Stimulated activated CD4-positive, alpha-beta T cell treated with anti-CD3 and anti-CD28 coated beads, Interleukin-4, amount 100 ng/mL, for 4 hours (primary cell): ENCODE measurements at regions not wholly inside any gene's neighbourhood (a gene's known extent, or its start where the extent isn't known, plus 50 kb on each side); places are given as distances from the start of the nearest gene placed in this dataset.

Source experiments
- DNase-seq, 2 experiments: peaks; one replicate each; pipeline ENCODE4 v3.0.0-alpha.2; 2020

DNA sequence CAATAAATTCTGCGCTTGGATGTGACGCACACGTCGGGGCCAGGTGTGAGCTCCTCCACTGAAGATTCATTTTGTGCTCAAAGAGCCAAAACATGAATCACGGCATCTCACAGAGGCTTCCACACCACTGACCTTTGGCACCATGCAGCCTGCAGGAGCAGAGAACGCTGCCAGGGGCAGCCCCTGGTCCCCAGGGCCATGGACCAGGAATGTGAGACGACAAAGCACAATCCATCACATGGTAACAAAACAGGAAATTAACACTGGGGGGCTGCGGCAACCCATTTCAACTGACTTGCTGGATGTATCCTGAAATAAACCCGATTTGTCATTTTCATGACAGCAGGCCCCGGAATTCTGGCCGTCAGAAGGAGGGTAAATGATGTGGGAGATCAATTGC is 167.5 kb upstream of the IGF1R start:
- no peak for DNase-seq

DNA sequence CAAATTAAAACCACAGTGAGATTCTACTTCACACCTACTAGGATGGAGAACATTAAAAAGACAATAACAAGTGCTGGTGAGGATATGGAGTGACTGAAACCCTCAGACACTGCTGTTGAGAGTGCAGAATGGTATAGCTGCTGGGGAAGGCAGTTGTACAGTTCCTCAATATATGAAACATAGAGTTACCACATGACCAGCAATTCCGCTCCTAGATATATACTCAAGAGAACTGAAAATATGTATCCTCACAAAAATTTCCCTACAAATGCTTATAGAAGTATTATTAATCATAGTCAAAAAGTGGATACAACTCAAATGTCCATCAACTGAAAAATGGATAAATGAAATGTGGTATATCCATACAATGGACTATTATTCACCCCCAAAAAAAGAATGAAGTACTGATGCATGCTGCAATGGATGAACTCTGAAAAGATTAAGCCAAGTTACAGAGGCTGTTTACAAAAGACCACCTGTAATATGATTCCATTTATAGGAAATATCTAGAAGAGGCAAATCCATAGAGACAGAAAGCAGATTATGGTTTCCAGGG is 164.7 kb upstream of the IGF1R start:
- DNase-seq, result no peak

DNA sequence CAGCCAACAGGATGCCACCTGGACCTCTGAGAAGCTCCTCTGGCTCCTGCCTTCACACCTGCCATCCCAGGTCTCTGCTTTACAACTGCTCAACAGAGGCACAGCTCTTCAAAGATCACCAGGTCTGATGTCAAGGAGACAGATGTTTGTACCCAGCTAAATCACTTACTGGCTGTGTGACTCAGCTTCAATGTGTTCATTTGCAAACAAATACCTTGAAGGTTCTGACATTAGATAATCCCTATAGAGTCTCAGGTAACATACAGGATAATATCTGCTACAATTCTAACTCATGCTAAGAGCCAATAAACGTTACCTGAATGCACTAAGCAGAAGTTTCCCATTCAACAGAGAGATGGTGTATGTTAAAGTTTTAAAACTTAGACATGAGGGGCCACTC is 163.4 kb upstream of the IGF1R start:
- no peak for DNase-seq

DNA sequence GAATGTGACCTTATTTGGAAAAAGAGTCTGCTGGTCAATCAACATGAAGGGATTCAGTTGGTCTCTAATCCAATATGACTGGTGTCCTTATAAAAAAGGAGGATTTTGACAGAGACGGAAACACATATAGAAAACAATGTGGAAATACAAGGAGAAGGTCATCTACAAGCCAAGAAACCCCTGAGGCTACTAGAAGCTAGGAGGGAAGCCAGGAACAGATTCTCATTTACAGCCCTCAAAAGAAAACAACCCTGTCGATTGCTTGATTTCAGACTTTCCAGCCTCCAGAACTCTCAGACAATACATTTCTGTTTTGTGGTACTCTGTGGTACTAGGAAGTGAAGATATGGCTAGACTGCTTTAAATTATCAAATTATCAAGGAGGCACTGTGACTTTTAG is 162.9 kb upstream of the IGF1R start:
- DNase-seq, result no peak

DNA sequence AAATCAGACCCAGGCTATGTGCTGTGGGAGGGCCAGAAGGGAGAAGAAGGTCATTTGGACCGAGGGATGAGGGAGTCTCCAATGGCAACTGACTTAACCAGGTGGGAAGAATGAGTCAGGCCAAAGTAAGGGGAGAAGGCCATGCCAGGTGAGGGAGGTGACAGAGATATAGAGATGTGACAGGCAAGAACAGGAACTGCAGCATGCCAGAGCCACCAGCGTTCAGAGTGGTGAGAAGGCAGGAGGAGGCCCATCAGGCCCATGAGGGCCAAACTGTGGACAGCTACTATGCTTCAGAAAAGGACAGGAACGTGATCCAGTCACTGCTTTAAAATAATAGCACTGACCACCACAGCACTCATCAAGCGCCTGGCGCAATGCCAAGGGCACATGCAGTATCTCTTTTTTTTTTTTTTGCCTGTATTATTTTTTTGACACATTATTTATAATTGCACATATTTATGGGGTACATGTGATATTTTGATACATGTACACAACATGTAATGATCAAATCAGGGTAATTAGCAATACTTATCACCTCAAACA is 154.3 kb upstream of the IGF1R start:
- no peak for DNase-seq

DNA sequence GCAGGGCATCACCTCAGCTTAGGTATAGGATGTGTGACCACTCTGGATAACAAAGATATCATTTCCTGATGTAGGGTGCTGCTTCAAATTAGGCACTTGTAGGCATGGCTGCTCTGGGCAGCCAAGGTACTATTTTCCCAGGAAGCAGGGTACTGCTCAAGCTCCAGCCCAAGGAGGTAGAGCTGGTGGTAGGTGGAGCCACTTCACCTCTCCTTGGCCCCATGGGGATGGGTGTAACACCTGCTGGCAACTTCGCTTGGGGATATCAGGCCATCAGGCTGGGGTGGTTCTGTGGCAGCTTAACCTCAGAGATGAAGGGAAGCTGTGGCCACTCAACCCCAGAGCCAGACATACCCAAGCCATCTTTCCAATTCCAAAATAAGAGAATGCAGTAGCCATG is 147.1 kb upstream of the IGF1R start:
- DNase-seq, result no peak

DNA sequence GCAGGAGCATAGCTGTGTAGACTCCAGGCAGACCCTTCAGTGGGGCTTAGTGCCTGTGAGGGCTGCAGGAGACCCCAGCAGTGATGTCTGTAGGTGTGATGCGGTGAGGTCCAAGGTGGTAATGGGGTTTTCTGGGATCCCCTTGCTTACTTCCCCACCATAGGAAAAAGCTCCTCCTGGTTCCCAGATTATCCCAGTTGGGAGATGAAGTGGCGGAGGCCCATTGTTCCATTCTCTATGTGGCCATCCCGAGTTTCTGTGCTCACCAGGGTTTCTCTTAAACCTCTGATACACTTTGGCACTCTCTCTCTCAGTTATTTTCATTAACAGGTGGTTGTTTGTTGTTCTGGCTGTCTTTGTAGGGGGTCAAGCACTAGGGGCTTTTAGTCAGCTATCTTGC is 146.7 kb upstream of the IGF1R start:
- no peak for DNase-seq

DNA sequence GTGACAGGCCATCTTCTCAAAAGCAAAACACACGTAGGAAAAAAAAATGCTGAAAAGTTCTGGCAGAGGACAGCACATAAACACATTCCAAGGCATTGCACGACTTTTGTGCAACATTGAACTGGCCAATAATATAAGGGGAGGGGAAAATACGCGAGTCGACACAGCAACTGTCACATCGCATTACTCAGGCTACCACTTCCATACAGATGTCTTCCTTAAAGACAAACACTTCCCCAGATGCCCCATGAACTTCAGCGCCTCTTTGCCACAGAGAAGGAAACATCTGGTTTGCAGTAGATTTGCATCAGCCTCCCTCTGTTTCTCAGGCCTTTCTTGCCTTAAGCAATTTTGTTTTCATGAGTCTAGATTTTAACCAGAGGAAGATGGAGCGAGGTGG is 144.4 kb upstream of the IGF1R start:
- no peak for DNase-seq

DNA sequence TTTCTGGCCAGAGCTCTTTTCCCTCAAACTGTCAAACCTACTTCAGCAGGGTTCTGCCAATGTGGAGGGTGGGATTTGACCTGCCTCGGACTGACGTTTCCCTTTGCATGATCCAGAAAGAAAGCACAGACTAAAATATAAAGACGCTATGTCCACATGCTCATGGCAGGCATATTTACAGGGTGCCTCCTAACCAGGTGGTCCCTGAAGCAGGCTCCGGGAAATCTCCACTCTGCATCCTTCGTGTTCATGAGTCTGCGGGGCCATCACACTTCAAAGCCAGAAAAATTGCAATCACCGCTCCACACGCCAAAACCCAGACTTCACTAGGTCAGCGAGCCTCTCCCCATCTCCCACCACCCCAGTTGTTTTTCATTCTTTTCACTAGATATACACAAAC is 143.3 kb upstream of the IGF1R start:
- DNase-seq, result no peak

DNA sequence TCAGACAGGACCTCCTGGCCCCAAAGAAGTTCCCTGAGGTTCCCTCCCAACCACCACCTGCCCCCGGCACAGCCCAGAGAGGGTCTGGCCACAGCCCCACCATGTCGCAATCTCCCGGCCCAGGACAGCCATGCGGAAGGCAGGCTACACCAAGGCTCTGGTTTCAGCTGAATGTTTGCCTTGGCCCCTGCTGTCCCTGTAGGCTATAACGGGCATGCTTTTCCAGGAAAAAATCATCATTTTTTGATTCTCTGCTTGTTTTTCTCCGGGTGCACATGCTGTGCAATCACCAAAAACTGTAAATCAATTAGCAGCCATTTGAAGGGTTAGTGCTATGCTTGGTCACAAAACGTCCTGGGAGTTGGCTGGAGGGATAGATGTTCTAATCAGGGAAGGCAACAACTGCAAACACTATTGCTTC is 142.7 kb upstream of the IGF1R start:
- DNase-seq, result no peak

DNA sequence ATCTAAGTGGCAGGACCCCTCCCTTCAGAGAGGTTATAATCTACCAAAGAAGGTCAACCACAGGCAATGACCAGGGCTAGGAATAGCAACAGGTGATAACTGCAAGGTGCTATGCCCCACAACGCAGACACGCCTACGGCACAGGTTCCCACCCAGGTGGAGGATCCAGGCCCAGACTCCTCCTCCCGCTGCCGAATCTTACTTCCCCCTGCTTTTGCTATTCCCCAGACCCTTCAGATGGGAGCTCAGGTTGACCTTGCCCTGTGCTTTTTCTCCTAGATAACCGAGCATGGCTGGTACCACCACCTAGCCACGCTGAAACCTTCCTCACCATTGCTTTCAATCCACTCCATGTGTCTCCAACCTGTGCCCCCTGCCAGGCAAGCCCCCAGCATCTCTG is 142.2 kb upstream of the IGF1R start:
- DNase-seq, result no peak

DNA sequence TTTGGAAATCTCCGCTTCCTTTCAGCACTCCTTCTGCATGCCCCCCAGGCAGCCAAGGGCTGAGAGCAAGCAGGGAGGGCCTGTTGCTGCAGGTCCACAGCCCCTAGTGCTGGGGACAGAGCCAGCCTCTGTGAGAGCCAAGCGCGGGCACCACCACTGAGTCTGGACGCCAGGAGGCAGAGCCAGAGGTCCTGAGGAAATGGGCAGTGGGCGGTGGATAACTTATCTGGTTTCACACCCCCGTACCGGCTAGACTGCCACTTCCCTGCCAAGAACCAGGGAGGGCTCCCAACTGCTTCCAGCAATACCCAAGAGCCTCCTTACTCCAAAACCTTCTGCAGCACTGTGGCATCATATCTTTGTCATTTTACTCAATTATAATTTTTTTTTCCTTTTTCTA is 141.6 kb upstream of the IGF1R start:
- DNase-seq, result no peak

DNA sequence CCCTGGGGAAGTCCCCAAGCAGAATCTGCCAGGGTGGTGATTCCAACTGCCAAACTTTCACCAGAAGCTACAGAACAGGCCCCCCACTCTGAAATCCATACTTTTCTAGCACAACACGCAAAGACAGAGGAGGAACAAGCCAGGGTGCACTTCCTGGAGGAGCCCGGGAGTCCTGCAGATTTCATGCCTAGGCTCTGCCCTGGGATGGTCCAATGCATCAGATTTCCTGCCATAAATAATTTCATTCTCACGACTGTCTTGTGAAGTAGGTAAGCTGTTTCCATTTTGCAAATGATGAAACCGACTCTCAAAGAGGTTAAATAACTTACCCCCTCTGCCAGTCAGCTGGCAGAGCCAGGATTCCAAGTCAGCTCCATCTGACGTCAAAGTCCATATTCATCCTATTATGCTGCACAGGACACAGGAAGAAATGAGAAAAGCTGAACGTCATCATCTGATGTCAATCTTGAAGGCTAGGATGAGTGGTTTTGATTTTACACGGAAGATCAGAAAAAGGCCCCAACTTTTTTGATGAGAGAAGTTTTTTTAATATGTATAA is 134.8 kb upstream of the IGF1R start:
- no peak for DNase-seq

DNA sequence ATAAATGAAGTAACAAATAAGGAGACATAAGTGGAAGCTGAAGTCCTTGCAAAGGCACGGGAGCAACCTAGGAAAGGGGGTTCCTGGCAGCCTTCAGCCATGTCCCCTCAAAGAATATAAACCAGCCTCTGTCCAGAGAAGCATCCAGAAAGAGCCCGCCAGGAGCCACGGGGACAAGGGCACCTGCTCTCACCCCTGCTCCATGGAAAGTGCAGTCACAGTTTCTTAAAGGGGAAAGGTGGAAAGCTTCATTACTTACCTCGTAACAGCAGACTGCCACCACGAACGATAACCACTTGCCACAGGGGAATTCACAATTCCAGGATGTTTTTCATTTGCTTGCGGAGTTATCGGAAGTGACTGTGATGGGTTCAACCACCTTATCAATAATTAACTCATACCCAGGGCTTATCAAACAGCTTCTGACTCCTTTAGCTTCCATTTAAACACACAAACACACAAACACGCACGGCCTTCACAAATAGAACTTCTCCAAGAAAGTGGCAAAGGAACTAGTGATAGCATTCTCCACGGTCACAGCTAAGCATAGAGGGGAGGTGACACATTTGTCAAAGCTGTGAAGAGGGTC is 134.2 kb upstream of the IGF1R start:
- DNase-seq, result no peak

DNA sequence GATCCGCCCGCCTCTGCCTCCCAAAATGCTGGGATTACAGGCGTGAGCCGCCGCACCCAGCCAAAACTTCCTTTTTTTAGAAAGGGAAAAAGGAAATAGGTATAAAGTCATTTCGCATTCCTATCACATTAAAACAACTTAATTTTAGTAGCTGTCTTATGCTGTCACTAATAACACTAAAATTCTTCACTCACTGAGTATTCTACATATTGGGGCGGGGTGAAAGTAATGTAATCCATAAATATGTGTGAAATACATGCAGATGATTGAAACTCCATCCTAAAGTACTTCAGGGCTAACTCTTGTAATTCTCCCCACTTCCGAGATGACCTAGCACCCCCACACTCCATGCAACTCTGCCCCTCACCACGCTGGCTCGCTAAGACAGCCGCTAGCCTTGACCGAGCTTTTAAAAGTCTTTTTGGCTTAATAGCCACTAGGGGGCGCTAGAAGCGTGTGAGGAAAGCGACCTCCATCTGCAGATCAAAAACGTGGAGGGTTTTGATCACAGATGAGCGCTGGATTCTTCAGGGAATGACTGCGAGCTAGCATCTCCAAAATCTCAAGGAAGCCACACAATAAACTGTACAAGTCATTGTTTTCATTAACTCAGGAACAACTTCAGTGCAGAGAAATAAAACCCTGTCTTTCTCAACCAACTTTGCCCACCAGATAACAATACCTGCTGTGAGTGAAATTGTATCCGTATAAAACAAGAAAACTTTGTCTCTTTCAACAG is 129.3 kb upstream of the IGF1R start:
- peak; percentile 32 to 34 for DNase-seq

DNA sequence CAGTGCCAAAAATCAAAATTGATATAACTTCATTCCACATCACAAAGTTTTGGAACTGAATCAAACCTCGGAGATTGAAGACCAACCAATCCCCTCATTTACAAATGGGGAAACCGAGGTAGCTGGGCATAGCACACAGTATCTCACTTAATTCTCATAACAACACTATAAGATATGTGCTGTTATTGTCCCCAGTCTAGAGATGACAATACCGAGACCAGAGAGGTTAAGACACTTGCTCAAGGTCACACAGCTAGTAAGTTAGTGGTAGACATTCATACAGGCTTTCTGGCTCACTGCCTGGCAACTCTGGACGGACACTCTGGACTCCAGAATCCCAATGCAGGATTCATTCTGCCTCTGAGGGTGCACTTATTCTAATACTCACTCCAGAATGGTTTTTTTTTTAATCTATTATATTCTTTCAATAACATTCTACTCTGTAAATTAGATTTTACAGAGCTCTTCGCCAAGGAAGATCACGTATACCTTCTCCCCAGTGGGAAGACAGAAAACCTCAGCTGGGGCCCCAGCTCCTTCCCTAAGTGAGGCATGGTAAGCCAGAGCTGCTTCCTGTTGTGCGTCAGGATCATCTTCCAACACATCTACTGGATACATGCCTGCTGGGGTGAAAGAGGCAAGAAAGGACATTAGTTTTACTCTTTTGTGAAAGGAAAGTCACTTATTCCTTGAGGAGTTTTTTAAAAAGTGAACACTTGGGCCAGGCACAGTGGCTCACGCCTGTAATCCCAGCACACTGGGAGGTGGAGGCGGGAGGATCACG is 128.4 kb upstream of the IGF1R start:
- no peak for DNase-seq

DNA sequence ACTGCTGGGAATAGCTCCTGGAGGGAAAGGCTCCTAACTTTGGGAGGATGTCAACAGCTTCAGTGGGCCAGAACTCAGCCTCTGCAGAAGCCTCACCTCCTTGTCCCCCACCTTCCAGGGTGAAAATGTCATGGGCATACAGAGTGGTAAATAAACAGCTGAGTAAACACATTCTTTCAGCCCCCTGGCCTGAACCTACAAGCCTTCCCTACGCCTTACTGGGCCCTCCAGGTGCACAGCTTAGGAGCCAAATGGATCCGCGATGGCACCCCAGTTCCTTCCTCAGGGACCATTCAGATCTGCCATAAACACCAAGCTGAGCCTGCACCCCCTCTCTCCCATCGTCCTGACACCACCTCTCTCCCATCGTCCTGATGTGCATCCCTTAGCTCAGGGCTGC is 126.2 kb upstream of the IGF1R start:
- no peak for DNase-seq

DNA sequence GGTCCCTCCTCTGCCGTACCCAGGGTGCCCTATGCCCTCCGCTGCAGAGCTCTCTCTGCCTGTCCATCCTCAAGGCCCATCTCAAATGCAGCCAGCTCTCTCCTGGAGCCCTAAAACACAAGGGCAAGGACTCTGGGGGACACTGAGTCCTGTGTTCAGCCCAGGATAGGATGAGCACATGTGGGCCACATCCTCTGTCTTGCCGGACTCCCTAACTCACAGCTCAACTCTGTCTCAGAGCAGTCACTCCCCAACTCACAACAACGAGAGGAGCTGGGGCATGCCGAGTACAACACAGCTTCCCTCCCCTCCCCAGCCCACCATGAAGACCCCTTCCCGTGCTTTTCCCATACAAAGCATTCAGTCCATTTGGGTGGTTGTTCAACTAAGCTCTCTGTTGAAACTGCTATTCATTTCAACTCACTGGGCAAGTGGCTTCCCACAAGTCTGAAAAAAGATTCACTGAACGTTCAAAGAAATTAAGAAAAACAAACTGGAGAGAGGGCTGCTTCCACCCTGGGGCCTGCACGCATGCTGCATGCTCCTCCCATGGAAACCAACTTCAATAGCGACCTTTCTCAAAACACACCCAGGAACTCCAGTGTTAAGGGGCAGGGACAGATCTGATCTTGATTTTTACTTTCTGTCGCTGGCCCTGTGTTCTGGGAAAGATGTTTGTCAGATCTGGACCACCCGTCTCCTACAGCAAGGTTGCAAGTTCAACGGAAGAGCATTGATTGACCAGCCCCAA is 124.3 kb upstream of the IGF1R start:
- DNase-seq, result no peak

DNA sequence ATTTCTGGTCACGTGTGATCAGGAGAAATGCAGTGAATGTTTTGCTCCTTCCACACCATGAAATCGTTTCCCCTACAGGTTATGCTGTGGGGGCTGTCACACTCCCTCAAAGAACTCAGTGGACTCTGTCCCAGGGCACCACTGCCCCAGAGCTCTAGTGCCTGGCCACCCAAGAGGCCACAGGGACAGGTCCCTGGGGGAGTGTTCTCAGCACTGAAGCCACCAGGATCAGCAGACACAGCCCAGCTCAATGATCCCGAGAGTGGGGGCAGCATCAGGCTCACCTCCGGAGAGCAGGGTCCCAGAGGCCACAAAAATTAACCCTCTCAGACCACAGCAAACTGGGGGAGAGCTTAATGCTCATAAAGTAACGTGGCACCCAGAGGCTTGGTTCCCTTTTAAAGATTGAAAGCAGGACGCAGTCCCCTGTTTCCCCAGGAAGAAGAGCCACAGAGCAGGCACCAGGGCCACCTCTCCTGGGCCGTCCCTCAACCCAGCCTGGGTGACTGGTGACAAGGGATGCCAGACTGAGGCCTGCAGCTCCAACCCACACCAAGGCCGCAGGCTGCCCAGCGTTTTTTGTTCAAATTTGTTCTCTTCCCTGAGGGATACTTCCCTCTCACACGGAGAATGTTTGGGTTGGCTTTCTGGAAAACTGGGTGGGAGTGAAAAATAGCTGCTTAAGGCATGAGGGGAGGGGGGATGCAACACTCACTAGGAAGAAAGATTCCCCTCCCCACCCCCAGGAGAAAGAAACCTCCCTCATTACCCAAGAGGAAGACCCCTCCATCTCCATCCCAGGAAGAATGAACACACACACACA is 123.3 kb upstream of the IGF1R start:
- DNase-seq, result no peak

DNA sequence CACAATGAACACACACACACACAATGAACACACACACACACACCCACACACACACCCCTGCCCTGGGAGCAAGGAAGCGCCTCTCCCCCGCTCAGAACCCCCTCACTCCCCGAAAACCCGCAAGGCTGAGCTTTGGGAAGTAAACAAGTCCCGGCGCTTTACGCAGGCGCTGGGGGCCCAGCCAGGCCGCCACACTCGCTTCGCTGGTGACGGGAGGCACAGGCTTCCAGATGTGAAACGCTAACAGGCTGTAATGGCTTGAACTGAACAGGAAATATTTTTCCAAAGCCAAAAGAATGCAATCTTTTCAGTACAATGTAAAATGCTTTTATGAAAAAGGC is 122.7 kb upstream of the IGF1R start:
- DNase-seq, result no peak

DNA sequence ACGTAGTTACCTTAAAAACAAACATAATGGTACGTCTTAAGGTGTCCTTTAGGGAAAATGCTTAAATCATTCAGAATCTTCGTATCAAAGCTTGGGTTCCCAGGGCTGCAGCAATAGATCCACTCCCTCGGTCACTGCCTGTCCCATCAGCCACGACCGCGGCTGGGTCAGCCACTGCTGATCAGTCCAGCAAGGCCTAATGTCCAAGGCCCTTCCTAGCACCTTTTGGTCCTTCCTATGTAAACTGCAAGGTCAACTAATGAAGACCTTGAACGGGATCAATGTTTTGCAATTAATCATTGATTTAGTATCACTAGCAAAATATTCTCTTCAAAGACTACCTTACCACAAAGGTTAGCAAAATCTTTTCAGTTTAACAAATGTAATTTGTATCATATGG is 122.2 kb upstream of the IGF1R start:
- DNase-seq, result no peak
